GM21447 (cell line): ENCODE measurements at regions not wholly inside any gene's neighbourhood (a gene's known extent, or its start where the extent isn't known, plus 50 kb on each side); places are given as distances from the start of the nearest gene placed in this dataset.

Experiments
- ATAC-seq: cut with Tn5 transposase; IDR thresholded peaks from one replicate; pipeline ENCODE4 v1.9.1; 2021; ENCODE audit not compliant: unreplicated experiment

GRCh38 chr3:29227307-29227706 lies 53.6 kb upstream of the RBMS3 start:
- no peak for ATAC-seq
